GM12878 (cell line): ENCODE measurements at regions not wholly inside any gene's neighbourhood (a gene's known extent, or its start where the extent isn't known, plus 50 kb on each side); places are given as distances from the start of the nearest gene placed in this dataset.

Source experiments
- ATAC-seq: fragments of 200-7000 bp; cut with Tn5 transposase; 3 replicates; pipeline ENCODE4 v1.9.1; 2020; ENCODE audit warnings: mild to moderate bottlenecking, moderate library complexity
- BruUV-seq: library from RNA; stranded (reverse); fragments of 400-500 nt; replicated peaks from 2 replicates; lab custom pipeline; 2021; lab: Mats Ljungman, UMichigan
- CTCF ChIA-PET: fragments of 300-600 bp; sonication (Branson Sonifier 250); formaldehyde crosslinking; extraction: SDS; loops from one replicate; lab custom pipeline; 2021; ENCODE audit warnings: inconsistent platforms; lab: Yijun Ruan, JAX
- POLR2A ChIA-PET: fragments of 350-600 bp; formaldehyde crosslinking; extraction: SDS; loops from one replicate; lab custom pipeline; 2021; ENCODE audit warnings: inconsistent platforms; lab: Charles Lee
- RAD21 ChIA-PET: fragments of 300-600 bp; sonication (Branson Sonifier 250); formaldehyde crosslinking; loops from one replicate; lab custom pipeline; 2023; ENCODE audit warnings: antibody characterized with exemption; ENCODE audit not compliant: unreplicated experiment; lab: Charles Lee
- SMC1A ChIA-PET: fragments of 300-600 bp; sonication (Branson Sonifier 250); formaldehyde crosslinking; loops from one replicate; lab custom pipeline; 2023; ENCODE audit not compliant: unreplicated experiment, uncharacterized antibody; lab: Charles Lee
- DNase-seq: peaks from one replicate; pipeline ENCODE4 v3.0.0-alpha.2; 2011; ENCODE audit warnings: low read depth, low spot score
- FAIRE-seq: peaks from 3 replicates; lab custom pipeline; 2011; peaks lifted over from hg19 to GRCh38; lab: Jason Lieb, UNC
- H2AFZ ChIP-seq: 2 replicates; pipeline ENCODE4 v1.6.0; 2011; ENCODE audit warnings: low read depth, low read length, control low read depth; ENCODE audit not compliant: control insufficient read depth
- H3K27ac ChIP-seq: 2 replicates; pipeline ENCODE4 v1.5.1; 2011; ENCODE audit warnings: control low read depth; ENCODE audit not compliant: control insufficient read depth, insufficient read depth
- H3K27me3 ChIP-seq, 2 experiments: replicated peaks in 1 of 2; 2 replicates each; pipeline versions ENCODE4 v1.6.0 to v1.6.1; 2011; ENCODE audit warnings: low read length in 1 of 2; ENCODE audit not compliant: control insufficient read depth in 2 of 2, insufficient read depth in 2 of 2
- H3K36me3 ChIP-seq, 2 experiments: 2 replicates each; pipeline ENCODE4 v1.5.1; 2011; ENCODE audit warnings: low read length in 1 of 2; ENCODE audit not compliant: control insufficient read depth in 2 of 2, insufficient read depth in 2 of 2
- H3K4me1 ChIP-seq: 2 replicates; pipeline ENCODE4 v1.6.1; 2011; ENCODE audit warnings: mild to moderate bottlenecking, low read length, moderate library complexity, mixed read lengths; ENCODE audit not compliant: control insufficient read depth, insufficient read depth
- H3K4me2 ChIP-seq: 2 replicates; pipeline ENCODE4 v1.6.0; 2011; ENCODE audit warnings: control low read depth; ENCODE audit not compliant: control insufficient read depth, insufficient read depth
- H3K4me3 ChIP-seq: fragments of 200-600 bp; sonication (generic); 2 replicates; pipeline ENCODE4 v1.5.1; 2016
- H3K79me2 ChIP-seq: 2 replicates; pipeline ENCODE4 v1.6.0; 2011; ENCODE audit warnings: low read length; ENCODE audit not compliant: control insufficient read depth, insufficient read depth
- H3K9ac ChIP-seq: 2 replicates; pipeline ENCODE4 v1.8.0; 2011; ENCODE audit warnings: low read length, control low read depth, mixed read lengths; ENCODE audit not compliant: control insufficient read depth, insufficient read depth
- H3K9me3 ChIP-seq: replicated peaks from 3 replicates; pipeline ENCODE4 v1.5.1; 2011; ENCODE audit warnings: mild to moderate bottlenecking, low read length; ENCODE audit not compliant: control insufficient read depth, insufficient read depth
- H4K20me1 ChIP-seq: 2 replicates; pipeline ENCODE4 v1.6.0; 2011; ENCODE audit not compliant: control insufficient read depth, insufficient read depth
- BRCA1 ChIP-seq: IDR thresholded peaks from 2 replicates; pipeline ENCODE4 v1.6.1; 2011; ENCODE audit warnings: low read depth, low read length, improper control_type of control experiment
- CBFB ChIP-seq: IDR thresholded peaks from 2 replicates; pipeline ENCODE4 v1.6.1; 2016; ENCODE audit warnings: antibody characterized with exemption, low read depth
- E2F8 ChIP-seq: fragments of 450-650 bp; IDR thresholded peaks from 2 replicates; pipeline ENCODE4 v1.6.1; 2018; ENCODE audit warnings: mild to moderate bottlenecking, low read depth, moderate library complexity; ENCODE audit not compliant: partially characterized antibody
- HDAC6 ChIP-seq: fragments of 200-600 bp; sonication (generic); IDR thresholded peaks from one replicate; pipeline ENCODE4 v1.8.0; 2017; ENCODE audit warnings: antibody characterized with exemption; ENCODE audit not compliant: unreplicated experiment
- IRF5 ChIP-seq: fragments of 450-650 bp; IDR thresholded peaks from 2 replicates; pipeline ENCODE4 v1.6.1; 2017; ENCODE audit warnings: borderline replicate concordance
- LARP7 ChIP-seq: fragments of 450-650 bp; IDR thresholded peaks from 2 replicates; pipeline ENCODE4 v1.6.1; 2017; ENCODE audit warnings: mild to moderate bottlenecking
- MEF2A ChIP-seq: IDR thresholded peaks from 2 replicates; pipeline ENCODE4 v1.6.1; 2011; ENCODE audit warnings: low read depth, mild to moderate bottlenecking, low read length, moderate library complexity; ENCODE audit not compliant: insufficient read depth
- NKRF ChIP-seq: fragments of 450-650 bp; conservative IDR thresholded peaks from 2 replicates; pipeline ENCODE4 v1.6.1; 2017; ENCODE audit warnings: mild to moderate bottlenecking, moderate library complexity
- NR2F1 ChIP-seq: fragments of 450-650 bp; conservative IDR thresholded peaks from 2 replicates; pipeline ENCODE4 v1.6.1; 2017; ENCODE audit warnings: mild to moderate bottlenecking
- POLR2AphosphoS2 ChIP-seq: IDR thresholded peaks from 2 replicates; pipeline ENCODE4 v1.6.1; 2011; ENCODE audit warnings: low read depth, mild to moderate bottlenecking, low read length, improper control_type of control experiment, moderate library complexity
- SIN3A ChIP-seq: IDR thresholded peaks from 2 replicates; pipeline ENCODE4 v1.6.1; 2012; ENCODE audit warnings: low read depth, low read length, improper control_type of control experiment
- SMAD1 ChIP-seq: fragments of 450-650 bp; IDR thresholded peaks from 2 replicates; pipeline ENCODE4 v1.6.1; 2018; ENCODE audit warnings: mild to moderate bottlenecking, low read depth; ENCODE audit not compliant: partially characterized antibody
- STAT1 ChIP-seq: fragments of 450-650 bp; conservative IDR thresholded peaks from 2 replicates; pipeline ENCODE4 v1.6.1; 2014; ENCODE audit warnings: antibody characterized with exemption, mild to moderate bottlenecking
- STAT3 ChIP-seq: IDR thresholded peaks from 2 replicates; pipeline ENCODE4 v1.6.1; 2011; ENCODE audit warnings: low read depth, low read length, improper control_type of control experiment
- TBL1XR1 ChIP-seq: IDR thresholded peaks from 2 replicates; pipeline ENCODE4 v1.6.1; 2012; ENCODE audit warnings: low read depth, low read length, improper control_type of control experiment
- TCF12 ChIP-seq: IDR thresholded peaks from 2 replicates; pipeline ENCODE4 v1.6.1; 2011; ENCODE audit warnings: low read depth, mild to moderate bottlenecking, low read length
- ZBTB33 ChIP-seq: fragments of 450-650 bp; IDR thresholded peaks from 2 replicates; pipeline ENCODE4 v1.6.1; 2017; ENCODE audit warnings: mild to moderate bottlenecking
- WGBS: methylation state at CpG from one replicate; pipeline ENCODE4 v1.1.6; 2016; ENCODE audit warnings: low lambda C conversion rate; ENCODE audit not compliant: insufficient replicate concordance, insufficient coverage; ENCODE audit errors: missing lambda C conversion rate; 5-methylcytosine and 5-hydroxymethylcytosine counted together
- in situ Hi-C: fragments of 300-500 bp; cut with MboI; formaldehyde crosslinking; loops from 9 replicates; pipeline ENCODE4 v1.14.3; 2018; ENCODE audit warnings: mixed read lengths
- intact Hi-C: fragments of 100-400 bp; cut with micrococcal nuclease; formaldehyde crosslinking; loops from one replicate; pipeline ENCODE4 v1.14.2; 2022; ENCODE audit not compliant: unreplicated experiment

GRCh38 chr19:29325241-29325975, 112.5 kb upstream of the UQCRFS1 start (continued):
- no peak for TF ChIP-seq E2F8
- no peak for TF ChIP-seq ZBTB33
- TF ChIP-seq SMAD1, result no peak
- no peak for TF ChIP-seq LARP7
- no peak for TF ChIP-seq SIN3A
- TF ChIP-seq HDAC6, result no peak

- H2AFZ ChIP-seq, result no peak overlapping the region
- H3K4me2 ChIP-seq, result no peak overlapping the region
- no peak for ATAC-seq
- H3K9me3 ChIP-seq, result no peaks in the 10 kb centered on the region; the same call in 2 of the 3 replicates
- H3K4me3 ChIP-seq, result no peak overlapping the region
- intact Hi-C loops, result no loop called here
- ChIA-PET RAD21 (no interaction called here), SMC1A (no interaction called here), POLR2A (no interaction called here), CTCF (no interaction called here)
- no peak overlapping the region for H3K27ac ChIP-seq
- 31% methylated on average over 4 of the region's 4 CpGs for WGBS
- H3K36me3 ChIP-seq, result no peaks in the 10 kb centered on the region
- no peaks in the 10 kb centered on the region for H4K20me1 ChIP-seq
- no peak for FAIRE-seq
- in situ Hi-C loops, result no loop called here
- H3K79me2 ChIP-seq, result no peaks in the 10 kb centered on the region
- no peaks in the 10 kb centered on the region for H3K4me1 ChIP-seq
- no peak for DNase-seq
- H3K9ac ChIP-seq, result no peak overlapping the region
- H3K27me3 ChIP-seq, result no peaks in the 10 kb centered on the region
- BruUV-seq, result no TSS peak
- TF ChIP-seq CBFB (no peak), MEF2A (no peak), NR2F1 (no peak), STAT3 (no peak), STAT1 (no peak), NKRF (no peak), POLR2AphosphoS2 (no peak), TCF12 (no peak), TBL1XR1 (no peak), BRCA1 (no peak), IRF5 (no peak)
Observed at GRCh38 chr19:29326351-29326750, 113.4 kb upstream of the UQCRFS1 start.
